Gastroesophageal sphincter (tissue), 4 donors: ENCODE measurements at regions not wholly inside any gene's neighbourhood (a gene's known extent, or its start where the extent isn't known, plus 50 kb on each side); places are given as distances from the start of the nearest gene placed in this dataset.

Experiments
- ATAC-seq: fragments of 150-250 bp; one replicate; pipeline ENCODE4 v1.9.1; 2016; ENCODE audit warnings: mild to moderate bottlenecking, moderate library complexity
- H3K27ac ChIP-seq, 4 donors: fragments of 200-600 bp; sonication (generic) in 3 of 4; 1 replicate in 3 of 4; 2 replicates in 1 of 4; pipeline ENCODE4 v1.5.1; 2016 to 2019
- H3K27me3 ChIP-seq: fragments of 200-600 bp; sonication (generic); one replicate; pipeline ENCODE4 v1.5.1; 2019
- H3K36me3 ChIP-seq, 2 donors: fragments of 200-600 bp; sonication (generic); one replicate each; pipeline ENCODE4 v1.5.1; 2019; ENCODE audit warnings: control low read depth in 1 of 2
- H3K4me1 ChIP-seq, 3 donors: fragments of 200-600 bp; sonication (generic); 1 replicate in 2 of 3; 2 replicates in 1 of 3; pipeline ENCODE4 v1.5.1; 2016 to 2019; ENCODE audit warnings: control low read depth in 2 of 3
- H3K4me3 ChIP-seq, 2 donors: fragments of 200-600 bp; sonication (generic); one replicate each; pipeline ENCODE4 v1.5.1; 2019; ENCODE audit warnings: mild to moderate bottlenecking in 1 of 2, moderate library complexity in 1 of 2
- H3K9me3 ChIP-seq, 3 donors: fragments of 200-600 bp; sonication (generic); one replicate each; pipeline ENCODE4 v1.5.1; 2017 to 2019; ENCODE audit warnings: control low read depth in 2 of 3
- EP300 ChIP-seq: sonication (generic); formaldehyde crosslinking; IDR thresholded peaks from one replicate; pipeline ENCODE4 v1.6.1; 2017; ENCODE audit warnings: antibody characterized with exemption, mild to moderate bottlenecking
- POLR2A ChIP-seq, 2 donors: fragments of 450-650 bp; IDR thresholded peaks; one replicate each; pipeline ENCODE4 v1.6.1; 2017; ENCODE audit warnings: antibody characterized with exemption in 2 of 2, mild to moderate bottlenecking in 2 of 2, moderate library complexity in 1 of 2
- POLR2AphosphoS5 ChIP-seq: sonication (generic); formaldehyde crosslinking; IDR thresholded peaks from one replicate; pipeline ENCODE4 v1.6.1; 2017; ENCODE audit warnings: antibody characterized with exemption
- WGBS, 2 donors: methylation state at CpG; one replicate each; pipeline ENCODE4 v1.1.5; 2018; ENCODE audit warnings: low coverage in 1 of 2; 5-methylcytosine and 5-hydroxymethylcytosine counted together
- TF ChIP-seq, protein P1 (sequence below), 4 experiments: fragments of 200-600 bp in 2 of 4; fragments of 450-650 bp in 2 of 4; sonication (generic) in 1 of 4; IDR thresholded peaks; one replicate each; pipeline ENCODE4 v1.5.1; 2017 to 2019; ENCODE audit warnings: antibody characterized with exemption in 4 of 4, mild to moderate bottlenecking in 2 of 4, moderate library complexity in 2 of 4

DNA sequence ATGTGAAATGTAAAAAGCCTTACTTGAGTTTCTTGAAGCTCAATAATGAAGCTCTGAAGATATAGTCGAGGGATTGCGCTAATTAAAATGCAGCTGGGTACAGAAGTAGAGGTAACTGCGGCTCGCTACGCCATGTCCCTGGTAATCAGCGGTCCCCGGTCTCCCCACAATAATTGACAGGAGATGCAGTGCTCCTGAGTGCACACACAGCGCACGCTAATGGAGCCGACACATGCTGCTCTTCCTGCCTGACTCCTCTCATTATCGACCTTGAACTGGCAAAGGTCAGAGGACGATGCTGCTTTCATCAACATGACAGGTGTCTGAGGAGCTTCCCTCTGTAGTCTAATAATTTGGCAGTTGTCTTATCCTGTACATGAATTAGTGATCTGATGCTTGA lies 365.9 kb downstream of the RNF144B start:
- Histone ChIP-seq H3K4me3 (no peak overlapping the region), H3K27me3 (no peaks in the 10 kb centered on the region), H3K9me3 (no peaks in the 10 kb centered on the region), H3K4me1 (peaks cover 0 to 24% (median 2%) of the 10 kb centered on the region in 3 donors), H3K36me3 (no peaks in the 10 kb centered on the region), H3K27ac (no peak overlapping the region)
- ATAC-seq = no peak
- 89 to 93% methylated on average over 4 to 5 of the region's 12 CpGs for WGBS, 2 donors
- no peak for TF ChIP-seq POLR2A (IDR thresholded peaks at IDR 0.05)

GRCh38 chr6:18763086-18763485 lies 375.9 kb downstream of the RNF144B start:
- no peaks in the 10 kb centered on the region for H3K4me1 ChIP-seq
- no peak overlapping the region for H3K4me3 ChIP-seq
- no peaks in the 10 kb centered on the region for H3K27me3 ChIP-seq
- WGBS, 2 donors = 60 to 94% methylated on average over 1 of the region's 1 CpG
- H3K27ac ChIP-seq = no peak overlapping the region
- H3K36me3 ChIP-seq = no peaks in the 10 kb centered on the region
- no peak for ATAC-seq
- no peaks in the 10 kb centered on the region for H3K9me3 ChIP-seq
- no peak for TF ChIP-seq EP300
- no peak for TF ChIP-seq POLR2AphosphoS5
- no peak for TF ChIP-seq POLR2A (IDR thresholded peaks at IDR 0.05)
- TF ChIP-seq, protein P1, sequence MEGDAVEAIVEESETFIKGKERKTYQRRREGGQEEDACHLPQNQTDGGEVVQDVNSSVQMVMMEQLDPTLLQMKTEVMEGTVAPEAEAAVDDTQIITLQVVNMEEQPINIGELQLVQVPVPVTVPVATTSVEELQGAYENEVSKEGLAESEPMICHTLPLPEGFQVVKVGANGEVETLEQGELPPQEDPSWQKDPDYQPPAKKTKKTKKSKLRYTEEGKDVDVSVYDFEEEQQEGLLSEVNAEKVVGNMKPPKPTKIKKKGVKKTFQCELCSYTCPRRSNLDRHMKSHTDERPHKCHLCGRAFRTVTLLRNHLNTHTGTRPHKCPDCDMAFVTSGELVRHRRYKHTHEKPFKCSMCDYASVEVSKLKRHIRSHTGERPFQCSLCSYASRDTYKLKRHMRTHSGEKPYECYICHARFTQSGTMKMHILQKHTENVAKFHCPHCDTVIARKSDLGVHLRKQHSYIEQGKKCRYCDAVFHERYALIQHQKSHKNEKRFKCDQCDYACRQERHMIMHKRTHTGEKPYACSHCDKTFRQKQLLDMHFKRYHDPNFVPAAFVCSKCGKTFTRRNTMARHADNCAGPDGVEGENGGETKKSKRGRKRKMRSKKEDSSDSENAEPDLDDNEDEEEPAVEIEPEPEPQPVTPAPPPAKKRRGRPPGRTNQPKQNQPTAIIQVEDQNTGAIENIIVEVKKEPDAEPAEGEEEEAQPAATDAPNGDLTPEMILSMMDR (IDR thresholded peaks at IDR 0.05) = no peak

DNA sequence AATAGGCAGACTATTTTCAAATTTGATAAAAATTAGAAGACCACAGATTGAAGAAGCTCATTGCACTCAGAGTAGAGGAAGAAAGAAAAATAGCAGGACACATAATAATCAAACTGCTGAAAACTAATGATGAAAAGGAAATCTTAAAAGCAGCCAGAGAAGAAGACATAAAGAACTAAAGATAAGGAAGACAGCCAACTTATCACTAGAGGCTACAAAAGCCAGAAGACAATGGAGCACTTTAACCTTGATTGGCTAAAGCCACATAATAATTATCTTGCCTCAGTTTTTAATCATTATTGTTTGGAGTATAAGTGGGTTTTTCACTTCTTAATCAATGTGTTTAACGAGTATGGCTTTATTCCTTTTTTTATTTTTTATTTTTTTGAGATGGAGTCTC lies 397.6 kb downstream of the RNF144B start:
- 67 to 76% methylated on average over 1 of the region's 1 CpG for WGBS, 2 donors
- Histone ChIP-seq H3K27me3 (no peaks in the 10 kb centered on the region), H3K9me3 (peaks cover 0 to 4% (median 0%) of the 10 kb centered on the region in 3 donors), H3K27ac (no peak overlapping the region), H3K4me3 (no peak overlapping the region), H3K36me3 (no peaks in the 10 kb centered on the region), H3K4me1 (no peaks in the 10 kb centered on the region)
- TF ChIP-seq POLR2AphosphoS5 (no peak), POLR2A (IDR thresholded peaks at IDR 0.05) (no peak), EP300 (no peak)
- TF ChIP-seq, protein P1 (IDR thresholded peaks at IDR 0.05) = no peak
- ATAC-seq = no peak

DNA sequence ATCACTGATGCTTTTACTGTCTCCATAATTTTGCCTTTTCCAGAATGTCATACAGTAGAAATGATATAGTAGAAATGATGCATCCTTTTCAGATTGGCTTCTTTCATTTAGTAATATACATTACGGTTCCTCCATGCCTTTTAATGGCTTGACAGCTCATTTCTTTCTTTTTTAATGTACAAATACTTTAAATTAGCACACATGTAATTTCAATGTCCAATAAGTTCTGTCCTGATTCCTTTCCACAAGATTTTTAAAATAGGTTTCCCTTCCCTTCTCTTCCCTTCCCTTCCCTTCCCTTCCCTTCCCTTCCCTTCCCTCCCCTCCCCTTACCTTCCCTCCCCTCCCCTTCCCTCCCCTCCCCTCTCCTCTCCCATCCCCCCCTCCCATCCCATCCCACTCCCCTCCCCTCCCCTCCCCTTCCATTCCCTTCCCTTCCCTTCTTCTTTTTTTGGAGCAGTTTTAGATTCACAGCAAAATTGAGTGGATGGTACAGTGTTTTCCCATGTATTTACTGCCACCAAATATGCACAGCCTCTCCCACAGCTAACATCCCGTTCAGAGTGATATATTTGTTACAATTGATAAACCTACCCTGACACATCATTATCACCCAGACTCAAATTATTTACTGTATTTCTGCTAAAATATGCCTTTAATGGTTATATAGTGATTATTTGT lies 398.8 kb downstream of the RNF144B start:
- Histone ChIP-seq H3K9me3 (peaks cover 0 to 4% (median 0%) of the 10 kb centered on the region in 3 donors), H3K36me3 (no peaks in the 10 kb centered on the region), H3K27me3 (no peaks in the 10 kb centered on the region), H3K4me1 (no peaks in the 10 kb centered on the region), H3K27ac (no peak overlapping the region), H3K4me3 (no peak overlapping the region)
- no peak for ATAC-seq
- 79 to 86% methylated on average over 1 of the region's 2 CpGs for WGBS, 2 donors
- TF ChIP-seq POLR2AphosphoS5 (no peak), POLR2A (IDR thresholded peaks at IDR 0.05) (no peak), EP300 (no peak)
- TF ChIP-seq, protein P1 (IDR thresholded peaks at IDR 0.05) = no peak

GRCh38 chr6:18792866-18793265 lies 405.7 kb downstream of the RNF144B start:
- no peaks in the 10 kb centered on the region for H3K9me3 ChIP-seq
- H3K27me3 ChIP-seq = no peaks in the 10 kb centered on the region
- H3K4me3 ChIP-seq = no peak overlapping the region
- ATAC-seq = no peak
- H3K36me3 ChIP-seq = no peaks in the 10 kb centered on the region
- no peak overlapping the region for H3K27ac ChIP-seq
- TF ChIP-seq, protein P1 (IDR thresholded peaks at IDR 0.05) = no peak
- no peak for TF ChIP-seq POLR2AphosphoS5
- no peak for TF ChIP-seq POLR2A (IDR thresholded peaks at IDR 0.05)
- no peak for TF ChIP-seq EP300
- H3K4me1 ChIP-seq = no peaks in the 10 kb centered on the region
- 34 to 40% methylated on average over 2 to 3 of the region's 3 CpGs for WGBS, 2 donors
